ENCODE measurements at regions not wholly inside any gene's neighbourhood (a gene's known extent, or its start where the extent isn't known, plus 50 kb on each side); places are given as distances from the start of the nearest gene placed in this dataset.

- DNase-seq = no peak
Measured at GRCh38 chr2:122357998-122358397, 602.5 kb downstream of the TSN start.

GRCh38 chr2:122358729-122359128, 603.3 kb downstream of the TSN start:
- no peak for DNase-seq

GRCh38 chr2:122363885-122364284, 608.4 kb downstream of the TSN start:
- no peak for DNase-seq

DNA sequence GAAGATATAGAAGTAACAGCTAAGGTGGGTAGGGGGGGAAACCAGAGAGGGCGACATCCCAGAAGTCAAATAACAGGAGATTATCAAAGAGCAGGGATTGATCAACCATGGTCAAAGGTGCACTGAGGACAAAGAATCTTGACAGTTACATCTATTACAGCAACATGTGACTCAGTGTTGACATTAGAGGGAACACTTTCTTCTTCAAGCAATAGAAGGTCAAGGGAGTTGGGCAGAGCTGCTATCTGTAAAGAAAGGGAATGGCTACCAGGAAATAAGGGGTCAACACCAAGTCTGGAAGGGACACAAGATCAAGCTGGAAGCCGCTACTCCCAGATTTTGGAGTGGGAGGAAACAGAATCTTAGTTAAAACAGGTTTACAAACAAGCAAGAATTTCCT, 611.0 kb downstream of the TSN start:
- no peak for DNase-seq

GRCh38 chr2:122366969-122367645, 611.7 kb downstream of the TSN start:
- DNase-seq = no peak

DNA sequence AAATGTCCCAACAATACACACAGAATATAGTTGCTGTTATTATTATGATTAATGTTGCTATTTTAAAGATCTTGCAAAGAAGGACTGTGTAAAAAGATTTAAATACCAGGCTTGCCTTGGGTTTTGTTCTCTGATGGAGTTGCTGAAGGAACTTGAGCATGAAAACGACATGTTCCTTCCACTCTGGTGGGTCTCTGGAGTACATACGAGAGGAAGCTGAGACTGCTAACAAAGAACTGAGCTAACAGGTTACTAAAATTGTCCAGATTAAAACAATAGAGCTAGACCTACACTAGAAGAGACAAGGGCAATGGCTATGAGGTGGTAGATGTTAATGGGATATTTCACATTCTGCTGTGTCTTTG, 612.2 kb downstream of the TSN start:
- no peak for DNase-seq

GRCh38 chr2:122368576-122369243, 613.3 kb downstream of the TSN start:
- DNase-seq = no peak

DNA sequence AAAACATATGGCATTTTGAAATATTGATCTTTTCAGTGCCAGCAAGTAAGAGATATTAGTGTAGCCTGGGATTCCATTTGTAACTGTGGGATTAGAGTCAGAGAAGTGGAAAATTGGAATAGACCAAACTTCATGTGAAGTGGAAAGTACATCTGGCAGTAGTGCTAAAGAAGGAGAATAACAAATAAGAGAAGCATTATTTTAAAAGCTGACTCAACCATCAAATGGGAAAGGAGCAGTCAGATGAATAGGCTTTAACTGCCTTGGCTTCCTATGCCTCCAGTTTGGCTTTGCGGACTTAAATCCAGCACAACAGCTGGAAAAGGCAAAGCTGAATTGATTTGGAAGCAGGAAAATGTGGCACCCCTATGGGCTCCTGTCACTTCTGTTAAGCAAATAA, 623.1 kb downstream of the TSN start:
- no peak for DNase-seq

DNA sequence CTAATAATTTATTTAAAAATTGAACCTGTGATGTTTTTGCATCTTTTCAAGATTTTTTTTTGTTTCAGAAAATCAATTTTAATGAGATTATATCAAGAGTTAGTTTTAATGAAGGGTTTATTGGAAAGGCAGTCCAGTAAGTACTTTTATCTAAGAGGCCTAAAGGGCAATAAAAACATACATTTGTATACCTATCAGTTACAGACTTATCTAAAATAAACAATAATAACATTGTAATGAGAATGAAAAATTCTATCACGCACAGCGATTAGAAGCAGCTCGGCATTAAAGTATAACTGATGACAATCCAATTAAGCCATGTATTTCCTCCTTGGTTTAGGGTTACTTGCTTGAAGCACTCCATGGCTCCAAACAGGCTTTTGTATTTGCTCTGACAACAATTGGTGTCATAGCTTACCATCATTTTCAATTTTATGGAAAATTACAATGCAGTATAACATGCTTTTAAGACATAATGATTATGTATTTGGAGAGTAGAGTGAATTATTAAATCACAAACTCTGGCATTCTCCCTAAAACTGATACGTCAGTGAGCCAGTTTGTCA, 629.4 kb downstream of the TSN start:
- no peak for DNase-seq

DNA sequence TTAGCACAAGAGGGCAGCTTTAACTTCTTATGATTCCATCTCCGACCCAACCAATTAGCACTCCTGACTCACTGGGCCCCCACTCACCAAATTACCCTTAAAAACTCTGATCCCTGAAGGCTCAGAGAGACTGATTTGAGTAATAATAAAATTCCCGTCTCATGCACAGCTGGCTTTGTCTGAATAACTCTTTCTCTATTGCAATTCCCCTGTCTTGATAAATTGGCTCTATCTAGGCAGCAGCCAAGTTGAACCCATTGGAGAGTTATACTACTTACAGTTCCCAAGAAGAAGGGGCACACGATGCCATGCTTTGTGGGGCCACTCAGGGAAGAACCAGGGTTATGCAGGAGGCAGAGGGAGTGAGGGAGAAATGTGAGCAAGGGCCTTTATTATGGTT, 632.8 kb downstream of the TSN start:
- DNase-seq = no peak

DNA sequence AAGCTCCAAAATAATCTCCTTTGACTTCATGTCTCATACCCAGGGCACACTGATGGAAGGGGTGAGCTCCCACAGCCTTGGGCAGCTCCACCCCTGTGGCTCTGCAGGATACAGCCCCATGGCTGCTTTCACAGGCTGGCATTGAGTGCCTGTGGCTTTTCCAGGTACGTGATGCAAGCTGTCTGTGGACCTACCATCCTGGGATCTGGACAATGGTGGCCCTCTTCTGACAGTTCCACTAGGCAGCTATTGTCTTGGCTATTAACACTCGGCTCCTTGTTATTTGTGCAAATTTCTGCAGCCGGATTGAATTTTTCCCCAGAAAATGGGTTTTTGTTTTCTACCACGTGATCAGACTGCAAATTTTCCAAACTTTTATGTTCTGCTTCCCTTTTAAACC, 634.2 kb downstream of the TSN start:
- no peak for DNase-seq

GRCh38 chr2:122390406-122390805, 635.0 kb downstream of the TSN start:
- DNase-seq = no peak

DNA sequence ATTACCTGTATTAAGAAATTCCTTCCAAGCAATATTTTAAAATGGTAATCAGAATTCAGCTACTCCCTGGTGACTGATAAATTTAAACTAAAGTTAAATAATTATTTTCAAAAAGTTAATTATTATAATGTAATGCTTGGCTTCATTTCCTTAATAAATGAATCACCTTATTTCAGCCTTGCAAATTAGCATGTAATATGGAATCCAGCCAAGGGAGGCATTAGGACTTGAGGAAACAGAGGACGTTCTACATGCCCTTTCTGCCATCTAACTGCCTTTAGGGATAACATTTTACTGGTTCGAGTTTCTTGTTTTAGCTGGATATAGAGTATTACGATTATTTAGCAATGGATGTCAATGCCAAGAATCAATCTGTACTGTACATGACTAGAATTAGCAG, 636.3 kb downstream of the TSN start:
- DNase-seq = no peak

- no peak for DNase-seq
Measured at GRCh38 chr2:122395687-122396086, 640.2 kb downstream of the TSN start.

- DNase-seq = no peak
Measured at GRCh38 chr2:122411231-122411630, 655.8 kb downstream of the TSN start.

- no peak for DNase-seq
Measured at GRCh38 chr2:122412360-122412759, 656.9 kb downstream of the TSN start.

GRCh38 chr2:122414902-122415301, 659.5 kb downstream of the TSN start:
- DNase-seq = no peak

DNA sequence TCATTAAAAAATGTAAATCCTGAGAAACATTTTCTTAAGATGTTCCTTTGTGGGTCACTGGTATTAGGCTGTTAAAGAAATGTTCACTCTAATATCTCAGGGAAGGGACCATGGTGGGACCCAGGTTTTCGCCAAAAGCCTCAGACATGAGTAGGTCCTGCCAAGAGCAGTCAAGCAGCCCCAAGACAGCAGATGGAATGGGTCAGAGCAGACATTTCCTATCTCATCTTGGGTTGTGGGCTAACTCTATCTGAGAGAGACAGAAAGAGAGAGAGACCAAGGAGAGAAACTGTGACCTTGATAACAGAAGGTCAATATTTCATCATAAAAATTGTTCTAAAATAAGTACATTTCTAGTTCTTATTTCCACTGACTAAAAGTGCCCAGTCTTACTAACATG, 661.7 kb downstream of the TSN start:
- DNase-seq = no peak

DNA sequence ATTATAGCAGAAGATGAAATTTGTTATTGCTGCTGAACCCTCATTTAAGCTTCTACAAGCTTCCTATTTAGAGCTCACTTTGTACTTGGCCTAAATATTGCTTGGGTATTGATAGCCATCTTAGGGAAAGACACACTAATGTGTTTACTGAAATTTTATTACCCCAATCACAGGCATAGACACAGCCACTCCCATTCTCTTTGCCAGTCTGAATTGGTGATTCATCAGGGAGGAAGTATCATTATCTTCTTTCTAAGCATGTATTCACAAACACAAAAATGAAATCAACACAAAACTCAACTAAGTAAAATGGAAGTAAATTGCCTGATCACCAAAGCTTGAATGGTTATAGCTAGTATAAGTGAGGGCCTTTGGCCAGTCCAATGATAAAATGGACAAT, 666.3 kb downstream of the TSN start:
- DNase-seq = no peak

- no peak for DNase-seq
Measured at GRCh38 chr2:122422384-122422991, 667.0 kb downstream of the TSN start.

GRCh38 chr2:122423934-122424333, 668.5 kb downstream of the TSN start:
- DNase-seq = no peak

GRCh38 chr2:122433123-122433754, 677.8 kb downstream of the TSN start:
- DNase-seq = no peak

GRCh38 chr2:122445003-122445402, 689.6 kb downstream of the TSN start:
- DNase-seq = no peak

GRCh38 chr2:122446761-122447160, 691.3 kb downstream of the TSN start:
- DNase-seq = no peak
